GM12878 (cell line): ENCODE measurements at regions not wholly inside any gene's neighbourhood (a gene's known extent, or its start where the extent isn't known, plus 50 kb on each side); places are given as distances from the start of the nearest gene placed in this dataset.

ENCODE experiments used
- ATAC-seq: fragments of 200-7000 bp; cut with Tn5 transposase; 3 replicates; pipeline ENCODE4 v1.9.1; 2020; ENCODE audit warnings: mild to moderate bottlenecking, moderate library complexity
- BruUV-seq: library from RNA; stranded (reverse); fragments of 400-500 nt; replicated peaks from 2 replicates; lab custom pipeline; 2021; lab: Mats Ljungman, UMichigan
- CTCF ChIA-PET: fragments of 300-600 bp; sonication (Branson Sonifier 250); formaldehyde crosslinking; extraction: SDS; loops from one replicate; lab custom pipeline; 2021; ENCODE audit warnings: inconsistent platforms; lab: Yijun Ruan, JAX
- POLR2A ChIA-PET: fragments of 350-600 bp; formaldehyde crosslinking; extraction: SDS; loops from one replicate; lab custom pipeline; 2021; ENCODE audit warnings: inconsistent platforms; lab: Charles Lee
- RAD21 ChIA-PET: fragments of 300-600 bp; sonication (Branson Sonifier 250); formaldehyde crosslinking; loops from one replicate; lab custom pipeline; 2023; ENCODE audit warnings: antibody characterized with exemption; ENCODE audit not compliant: unreplicated experiment; lab: Charles Lee
- SMC1A ChIA-PET: fragments of 300-600 bp; sonication (Branson Sonifier 250); formaldehyde crosslinking; loops from one replicate; lab custom pipeline; 2023; ENCODE audit not compliant: unreplicated experiment, uncharacterized antibody; lab: Charles Lee
- DNase-seq: peaks from one replicate; pipeline ENCODE4 v3.0.0-alpha.2; 2011; ENCODE audit warnings: low read depth, low spot score
- FAIRE-seq: peaks from 3 replicates; lab custom pipeline; 2011; peaks lifted over from hg19 to GRCh38; lab: Jason Lieb, UNC
- H2AFZ ChIP-seq: 2 replicates; pipeline ENCODE4 v1.6.0; 2011; ENCODE audit warnings: low read depth, low read length, control low read depth; ENCODE audit not compliant: control insufficient read depth
- H3K27ac ChIP-seq: 2 replicates; pipeline ENCODE4 v1.5.1; 2011; ENCODE audit warnings: control low read depth; ENCODE audit not compliant: control insufficient read depth, insufficient read depth
- H3K27me3 ChIP-seq, 2 experiments: replicated peaks in 1 of 2; 2 replicates each; pipeline versions ENCODE4 v1.6.0 to v1.6.1; 2011; ENCODE audit warnings: low read length in 1 of 2; ENCODE audit not compliant: control insufficient read depth in 2 of 2, insufficient read depth in 2 of 2
- H3K36me3 ChIP-seq, 2 experiments: 2 replicates each; pipeline ENCODE4 v1.5.1; 2011; ENCODE audit warnings: low read length in 1 of 2; ENCODE audit not compliant: control insufficient read depth in 2 of 2, insufficient read depth in 2 of 2
- H3K4me1 ChIP-seq: 2 replicates; pipeline ENCODE4 v1.6.1; 2011; ENCODE audit warnings: mild to moderate bottlenecking, low read length, moderate library complexity, mixed read lengths; ENCODE audit not compliant: control insufficient read depth, insufficient read depth
- H3K4me2 ChIP-seq: 2 replicates; pipeline ENCODE4 v1.6.0; 2011; ENCODE audit warnings: control low read depth; ENCODE audit not compliant: control insufficient read depth, insufficient read depth
- H3K4me3 ChIP-seq: fragments of 200-600 bp; sonication (generic); 2 replicates; pipeline ENCODE4 v1.5.1; 2016
- H3K79me2 ChIP-seq: 2 replicates; pipeline ENCODE4 v1.6.0; 2011; ENCODE audit warnings: low read length; ENCODE audit not compliant: control insufficient read depth, insufficient read depth
- H3K9ac ChIP-seq: 2 replicates; pipeline ENCODE4 v1.8.0; 2011; ENCODE audit warnings: low read length, control low read depth, mixed read lengths; ENCODE audit not compliant: control insufficient read depth, insufficient read depth
- H3K9me3 ChIP-seq: replicated peaks from 3 replicates; pipeline ENCODE4 v1.5.1; 2011; ENCODE audit warnings: mild to moderate bottlenecking, low read length; ENCODE audit not compliant: control insufficient read depth, insufficient read depth
- H4K20me1 ChIP-seq: 2 replicates; pipeline ENCODE4 v1.6.0; 2011; ENCODE audit not compliant: control insufficient read depth, insufficient read depth
- BCL11A ChIP-seq: IDR thresholded peaks from 2 replicates; pipeline ENCODE4 v1.6.1; 2011; ENCODE audit warnings: low read depth, low read length
- E2F4 ChIP-seq: IDR thresholded peaks from 2 replicates; pipeline ENCODE4 v1.6.1; 2012; ENCODE audit warnings: low read depth, low read length, improper control_type of control experiment
- E2F8 ChIP-seq: fragments of 450-650 bp; IDR thresholded peaks from 2 replicates; pipeline ENCODE4 v1.6.1; 2018; ENCODE audit warnings: mild to moderate bottlenecking, low read depth, moderate library complexity; ENCODE audit not compliant: partially characterized antibody
- FOS ChIP-seq: IDR thresholded peaks from 3 replicates; pipeline ENCODE4 v1.6.1; 2011; ENCODE audit warnings: borderline replicate concordance; ENCODE audit not compliant: insufficient read length; ENCODE audit errors: extremely low read depth
- IKZF2 ChIP-seq, 2 experiments: fragments of 450-650 bp; IDR thresholded peaks; 2 replicates each; pipeline ENCODE4 v1.6.1; 2017; ENCODE audit warnings: mild to moderate bottlenecking in 2 of 2, moderate library complexity in 2 of 2
- JUNB ChIP-seq: IDR thresholded peaks from 2 replicates; pipeline ENCODE4 v1.6.1; 2016; ENCODE audit warnings: antibody characterized with exemption, mild to moderate bottlenecking
- JUND ChIP-seq: IDR thresholded peaks from 2 replicates; pipeline ENCODE4 v1.6.1; 2012; ENCODE audit warnings: low read depth, mild to moderate bottlenecking, low read length, improper control_type of control experiment, moderate library complexity
- MXI1 ChIP-seq: fragments of 150-350 bp; IDR thresholded peaks from 2 replicates; pipeline ENCODE4 v1.6.1; 2011; ENCODE audit warnings: low read depth, mild to moderate bottlenecking, inconsistent platforms, low read length, improper control_type of control experiment
- NKRF ChIP-seq: fragments of 450-650 bp; conservative IDR thresholded peaks from 2 replicates; pipeline ENCODE4 v1.6.1; 2017; ENCODE audit warnings: mild to moderate bottlenecking, moderate library complexity
- NRF1 ChIP-seq: conservative IDR thresholded peaks from 2 replicates; pipeline ENCODE4 v1.6.1; 2011; ENCODE audit warnings: mild to moderate bottlenecking, low read depth, low read length, improper control_type of control experiment
- POLR2A ChIP-seq: IDR thresholded peaks from 2 replicates; pipeline ENCODE4 v1.6.1; 2011; ENCODE audit warnings: low read depth, mild to moderate bottlenecking, low read length
- POLR2AphosphoS2 ChIP-seq: IDR thresholded peaks from 2 replicates; pipeline ENCODE4 v1.6.1; 2011; ENCODE audit warnings: low read depth, mild to moderate bottlenecking, low read length, improper control_type of control experiment, moderate library complexity
- RCOR1 ChIP-seq: conservative IDR thresholded peaks from 2 replicates; pipeline ENCODE4 v1.6.1; 2012; ENCODE audit warnings: low read depth, low read length, improper control_type of control experiment
- SMAD1 ChIP-seq: fragments of 450-650 bp; IDR thresholded peaks from 2 replicates; pipeline ENCODE4 v1.6.1; 2018; ENCODE audit warnings: mild to moderate bottlenecking, low read depth; ENCODE audit not compliant: partially characterized antibody
- SREBF1 ChIP-seq: IDR thresholded peaks from 2 replicates; pipeline ENCODE4 v1.6.1; 2012; ENCODE audit warnings: mild to moderate bottlenecking, low read length
- ZNF207 ChIP-seq: fragments of 450-650 bp; IDR thresholded peaks from 2 replicates; pipeline ENCODE4 v1.6.1; 2014; ENCODE audit warnings: antibody characterized with exemption, mild to moderate bottlenecking, borderline replicate concordance
- ZNF274 ChIP-seq: IDR thresholded peaks from one replicate; pipeline ENCODE4 v1.8.0; 2011; ENCODE audit not compliant: insufficient read length, insufficient read depth
- WGBS: methylation state at CpG from one replicate; pipeline ENCODE4 v1.1.6; 2016; ENCODE audit warnings: low lambda C conversion rate; ENCODE audit not compliant: insufficient replicate concordance, insufficient coverage; ENCODE audit errors: missing lambda C conversion rate; 5-methylcytosine and 5-hydroxymethylcytosine counted together
- in situ Hi-C: fragments of 300-500 bp; cut with MboI; formaldehyde crosslinking; loops from 9 replicates; pipeline ENCODE4 v1.14.3; 2018; ENCODE audit warnings: mixed read lengths
- intact Hi-C: fragments of 100-400 bp; cut with micrococcal nuclease; formaldehyde crosslinking; loops from one replicate; pipeline ENCODE4 v1.14.2; 2022; ENCODE audit not compliant: unreplicated experiment

GRCh38 chr15:83362706-83363105 is 78.2 kb upstream of the BNC1 start:
- ATAC-seq (no peak), DNase-seq (no peak), FAIRE-seq (no peak)
- Histone ChIP-seq H3K4me2 (no peak overlapping the region), H3K9ac (no peak overlapping the region), H4K20me1 (no peaks in the 10 kb centered on the region), H3K36me3 (no peaks in the 10 kb centered on the region), H3K4me3 (no peak overlapping the region), H3K9me3 (no peaks in the 10 kb centered on the region), H3K79me2 (no peaks in the 10 kb centered on the region), H2AFZ (no peak overlapping the region), H3K27me3 (peaks cover 1 to 5% of the 10 kb centered on the region in 2 experiments; a peak in 2 of 4 replicates), H3K4me1 (no peaks in the 10 kb centered on the region), H3K27ac (no peak overlapping the region)
- SMC1A ChIA-PET, result no interaction called here
- intact Hi-C loops (no loop called here), in situ Hi-C loops (no loop called here)
- BruUV-seq, result no TSS peak
- CTCF ChIA-PET, result no interaction called here
- TF ChIP-seq JUNB (no peak), JUND (no peak), NKRF (no peak), SMAD1 (no peak), NRF1 (no peak), ZNF207 (no peak), POLR2A (no peak), E2F8 (no peak), BCL11A (no peak), IKZF2 (IDR thresholded peaks at IDR 0.05) (no peak), ZNF274 (no peak), SREBF1 (no peak), FOS (no peak), RCOR1 (no peak), MXI1 (no peak), E2F4 (no peak), POLR2AphosphoS2 (no peak)
- RAD21 ChIA-PET, result no interaction called here
- POLR2A ChIA-PET, result no interaction called here
- 3% methylated on average over 2 of the region's 2 CpGs for WGBS
